Lower lobe of right lung (tissue), 2 donors: ENCODE measurements at regions not wholly inside any gene's neighbourhood (a gene's known extent, or its start where the extent isn't known, plus 50 kb on each side); places are given as distances from the start of the nearest gene placed in this dataset.
"Not testable (repeated sequence)": the region's sequence is repeated elsewhere in the genome, so short reads cannot be mapped to it uniquely, and the experiment has no call there.

Source experiments
- ATAC-seq, 2 donors: fragments of 200-7000 bp; cut with Tn5 transposase; one replicate each; pipeline ENCODE4 v1.9.1; 2020 to 2022; ENCODE audit warnings: mild to moderate bottlenecking in 2 of 2, moderate library complexity in 2 of 2
- DNase-seq: peaks from one replicate; pipeline ENCODE4 v3.0.0-alpha.2; 2020
- H3K27ac ChIP-seq: fragments of 200-600 bp; one replicate; pipeline ENCODE4 v1.8.0; 2022
- H3K27me3 ChIP-seq: fragments of 200-600 bp; one replicate; pipeline ENCODE4 v1.8.0; 2022; ENCODE audit warnings: low read depth
- H3K36me3 ChIP-seq: fragments of 200-600 bp; one replicate; pipeline ENCODE4 v1.8.0; 2022; ENCODE audit warnings: mild to moderate bottlenecking
- H3K4me1 ChIP-seq: fragments of 200-600 bp; one replicate; pipeline ENCODE4 v1.8.0; 2022
- H3K4me3 ChIP-seq: fragments of 200-600 bp; one replicate; pipeline ENCODE4 v1.8.0; 2022; ENCODE audit warnings: mild to moderate bottlenecking
- H3K9me3 ChIP-seq: fragments of 200-600 bp; one replicate; pipeline ENCODE4 v1.8.0; 2022
- CTCF ChIP-seq: fragments of 200-600 bp; IDR thresholded peaks from one replicate; pipeline ENCODE4 v1.8.0; 2022; ENCODE audit warnings: antibody characterized with exemption, mild to moderate bottlenecking
- intact Hi-C: fragments of 100-400 bp; cut with DNase I; formaldehyde crosslinking; loops from one replicate; pipeline ENCODE4 v1.11.0; 2022
- donor health status: DM: no; HTN: yes; CAD: no; lungs with severe emphysema.

GRCh38 chr4:127249767-127250108, 383.0 kb upstream of the INTU start:
- ATAC-seq (no peak), DNase-seq (no peak)
- no peak overlapping the region for H3K27ac ChIP-seq
- no peaks in the 10 kb centered on the region for H3K4me1 ChIP-seq
- no peaks in the 10 kb centered on the region for H3K9me3 ChIP-seq
- no peaks in the 10 kb centered on the region for H3K27me3 ChIP-seq
- TF ChIP-seq CTCF = no peak
- intact Hi-C loops = no loop called here
- no peak overlapping the region for H3K4me3 ChIP-seq
- no peaks in the 10 kb centered on the region for H3K36me3 ChIP-seq

- Histone ChIP-seq H3K27ac (no peak overlapping the region), H3K4me3 (no peak overlapping the region), H3K27me3 (no peaks in the 10 kb centered on the region), H3K36me3 (no peaks in the 10 kb centered on the region), H3K9me3 (no peaks in the 10 kb centered on the region), H3K4me1 (no peaks in the 10 kb centered on the region)
- DNase-seq = no peak
- ATAC-seq = no peak
- intact Hi-C loops = no loop called here
- no peak for TF ChIP-seq CTCF
Observed at GRCh38 chr4:127250577-127250976, 382.2 kb upstream of the INTU start.

- H3K4me1 ChIP-seq = no peaks in the 10 kb centered on the region
- H3K4me3 ChIP-seq = no peak overlapping the region
- no peaks in the 10 kb centered on the region for H3K27me3 ChIP-seq
- DNase-seq (no peak), ATAC-seq (no peak)
- H3K27ac ChIP-seq = no peak overlapping the region
- no peak for TF ChIP-seq CTCF
- intact Hi-C loops = no loop called here
- no peaks in the 10 kb centered on the region for H3K9me3 ChIP-seq
- no peaks in the 10 kb centered on the region for H3K36me3 ChIP-seq
Observed at GRCh38 chr4:127251423-127251822, 381.3 kb upstream of the INTU start.

- DNase-seq (no peak), ATAC-seq (no peak)
- no peak for TF ChIP-seq CTCF
- Histone ChIP-seq H3K4me1 (no peaks in the 10 kb centered on the region), H3K36me3 (no peaks in the 10 kb centered on the region), H3K9me3 (no peaks in the 10 kb centered on the region), H3K4me3 (no peak overlapping the region), H3K27ac (no peak overlapping the region), H3K27me3 (no peaks in the 10 kb centered on the region)
- intact Hi-C loops = no loop called here
Observed at GRCh38 chr4:127256500-127256899, 376.3 kb upstream of the INTU start.

- TF ChIP-seq CTCF = no peak
- no peaks in the 10 kb centered on the region for H3K27me3 ChIP-seq
- intact Hi-C loops = no loop called here
- no peak overlapping the region for H3K27ac ChIP-seq
- ATAC-seq (no peak), DNase-seq (no peak)
- no peak overlapping the region for H3K4me3 ChIP-seq
- no peaks in the 10 kb centered on the region for H3K4me1 ChIP-seq
- no peaks in the 10 kb centered on the region for H3K36me3 ChIP-seq
- H3K9me3 ChIP-seq = no peaks in the 10 kb centered on the region
Observed at GRCh38 chr4:127261476-127261875, 371.3 kb upstream of the INTU start.

GRCh38 chr4:127268367-127268766, 364.4 kb upstream of the INTU start:
- H3K27me3 ChIP-seq = no peaks in the 10 kb centered on the region
- no peak for TF ChIP-seq CTCF
- H3K36me3 ChIP-seq = no peaks in the 10 kb centered on the region
- ATAC-seq (no peak), DNase-seq (no peak)
- no peaks in the 10 kb centered on the region for H3K4me1 ChIP-seq
- H3K9me3 ChIP-seq = no peaks in the 10 kb centered on the region
- H3K27ac ChIP-seq = no peak overlapping the region
- H3K4me3 ChIP-seq = no peak overlapping the region
- intact Hi-C loops = no loop called here

- H3K27ac ChIP-seq, intact Hi-C loops, H3K27me3 ChIP-seq, H3K4me3 ChIP-seq, ATAC-seq, DNase-seq, H3K4me1 ChIP-seq, H3K36me3 ChIP-seq, H3K9me3 ChIP-seq: not testable (repeated sequence)
Observed at GRCh38 chr4:127277023-127277422, 355.7 kb upstream of the INTU start.
